ENCODE measurements at regions not wholly inside any gene's neighbourhood (a gene's known extent, or its start where the extent isn't known, plus 50 kb on each side); places are given as distances from the start of the nearest gene placed in this dataset.

DNA sequence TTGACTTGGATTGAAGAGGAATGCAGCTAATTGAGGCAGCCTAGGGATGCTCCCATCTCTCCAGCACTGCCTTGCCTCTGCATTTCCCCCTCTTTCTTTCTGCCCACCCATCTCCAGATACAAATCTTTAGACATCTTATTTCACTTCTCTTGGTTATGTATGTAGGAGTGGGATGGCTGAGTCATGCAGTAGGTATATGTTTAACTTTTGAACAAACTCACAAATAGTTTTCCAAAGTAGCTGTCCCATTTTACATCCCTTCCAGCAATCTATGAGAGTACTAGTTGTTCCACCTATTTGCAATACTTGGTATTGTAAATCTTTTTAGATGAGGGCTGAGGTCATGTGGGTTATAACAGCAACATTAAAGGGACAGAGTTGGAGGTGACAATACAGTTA is 329.9 kb downstream of the DYSF start:
- Histone ChIP-seq H3K4me3 (no peak overlapping the region), H3K9me2 (ENCODE audit: insufficient read depth) (no peaks in the 10 kb centered on the region), H4K20me1 (ENCODE audit: insufficient read depth) (no peaks in the 10 kb centered on the region), H3K4me1 (replicated peaks; ENCODE audit: insufficient read depth) (peaks cover 41% of the 10 kb centered on the region), H3K27ac (no peak overlapping the region), H3K4me2 (peak overlapping the region; percentile 10), H3K9me3 (ENCODE audit: insufficient read depth, low read depth) (no peaks in the 10 kb centered on the region), H3K79me2 (ENCODE audit: low read depth) (no peaks in the 10 kb centered on the region), H3F3A (ENCODE audit: insufficient read depth, low read depth) (peaks cover 31% of the 10 kb centered on the region), H3K36me3 (ENCODE audit: low read depth) (no peaks in the 10 kb centered on the region), H3K27me3 (ENCODE audit: insufficient read depth, low read depth) (no peaks in the 10 kb centered on the region), H2AFZ (no peak overlapping the region)
- no TSS peak for BruUV-seq (replicated peaks)
- CTCF ChIA-PET, result no interaction called here
- intact Hi-C loops (cut with micrococcal nuclease; ENCODE audit: unreplicated experiment), result no loop called here
- POLR2A ChIA-PET (ENCODE audit: unreplicated experiment), result interaction anchor here (0.6 kb wide), 1 partner anchor 982 kb away, joined by 8 read pairs; no protein-coding TSS in a partner anchor
- DNase-seq, result peak in 1 of 2 experiments; percentile 74
- no peak for TF ChIP-seq EZH2 (IDR thresholded peaks at IDR 0.05; ENCODE audit: low read depth)

DNA sequence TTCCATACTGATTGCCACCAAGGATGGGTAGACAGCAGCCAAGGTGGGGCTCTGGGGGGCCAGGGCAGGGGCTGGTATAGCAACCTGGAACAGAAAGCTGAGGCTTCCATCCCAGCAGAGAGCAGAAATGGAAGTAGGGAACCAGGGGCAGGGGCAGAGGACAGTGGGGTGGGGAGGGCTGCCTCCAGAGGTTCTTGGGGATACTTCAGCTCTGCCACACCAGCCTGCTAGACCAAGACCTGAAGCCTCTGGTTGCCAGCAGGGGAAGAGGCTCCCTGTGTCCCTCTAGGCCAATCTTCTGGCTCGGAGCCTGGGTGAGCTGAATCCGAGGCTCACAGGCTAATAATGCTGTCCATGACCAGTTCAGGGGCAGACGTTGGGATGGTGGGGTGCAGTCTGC is 329.0 kb downstream of the DYSF start:
- H3F3A ChIP-seq (ENCODE audit: insufficient read depth, low read depth), result peaks cover 31% of the 10 kb centered on the region
- BruUV-seq (replicated peaks), result no TSS peak
- DNase-seq, result no peak
- intact Hi-C loops (cut with micrococcal nuclease; ENCODE audit: unreplicated experiment), result no loop called here
- ChIA-PET POLR2A (ENCODE audit: unreplicated experiment) (no interaction called here), CTCF (interaction anchor here (0.6 kb wide), 1 partner anchor 368 kb away, joined by 3 read pairs; no protein-coding TSS in a partner anchor)
- no peak overlapping the region for H3K27ac ChIP-seq
- H3K27me3 ChIP-seq (ENCODE audit: insufficient read depth, low read depth), result no peaks in the 10 kb centered on the region
- no peaks in the 10 kb centered on the region for H3K9me2 ChIP-seq (ENCODE audit: insufficient read depth)
- TF ChIP-seq, protein P1, sequence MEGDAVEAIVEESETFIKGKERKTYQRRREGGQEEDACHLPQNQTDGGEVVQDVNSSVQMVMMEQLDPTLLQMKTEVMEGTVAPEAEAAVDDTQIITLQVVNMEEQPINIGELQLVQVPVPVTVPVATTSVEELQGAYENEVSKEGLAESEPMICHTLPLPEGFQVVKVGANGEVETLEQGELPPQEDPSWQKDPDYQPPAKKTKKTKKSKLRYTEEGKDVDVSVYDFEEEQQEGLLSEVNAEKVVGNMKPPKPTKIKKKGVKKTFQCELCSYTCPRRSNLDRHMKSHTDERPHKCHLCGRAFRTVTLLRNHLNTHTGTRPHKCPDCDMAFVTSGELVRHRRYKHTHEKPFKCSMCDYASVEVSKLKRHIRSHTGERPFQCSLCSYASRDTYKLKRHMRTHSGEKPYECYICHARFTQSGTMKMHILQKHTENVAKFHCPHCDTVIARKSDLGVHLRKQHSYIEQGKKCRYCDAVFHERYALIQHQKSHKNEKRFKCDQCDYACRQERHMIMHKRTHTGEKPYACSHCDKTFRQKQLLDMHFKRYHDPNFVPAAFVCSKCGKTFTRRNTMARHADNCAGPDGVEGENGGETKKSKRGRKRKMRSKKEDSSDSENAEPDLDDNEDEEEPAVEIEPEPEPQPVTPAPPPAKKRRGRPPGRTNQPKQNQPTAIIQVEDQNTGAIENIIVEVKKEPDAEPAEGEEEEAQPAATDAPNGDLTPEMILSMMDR (conservative IDR thresholded peaks at IDR 0.05), result no peak
- no peak for TF ChIP-seq EZH2 (IDR thresholded peaks at IDR 0.05; ENCODE audit: low read depth)
- H3K79me2 ChIP-seq (ENCODE audit: low read depth), result no peaks in the 10 kb centered on the region
- H3K4me2 ChIP-seq, result no peak overlapping the region
- no peaks in the 10 kb centered on the region for H4K20me1 ChIP-seq (ENCODE audit: insufficient read depth)
- no peak overlapping the region for H3K4me3 ChIP-seq
- no peak overlapping the region for H2AFZ ChIP-seq
- no peaks in the 10 kb centered on the region for H3K9me3 ChIP-seq (ENCODE audit: insufficient read depth, low read depth)
- H3K4me1 ChIP-seq (replicated peaks; ENCODE audit: insufficient read depth), result peaks cover 41% of the 10 kb centered on the region
- H3K36me3 ChIP-seq (ENCODE audit: low read depth), result no peaks in the 10 kb centered on the region

DNA sequence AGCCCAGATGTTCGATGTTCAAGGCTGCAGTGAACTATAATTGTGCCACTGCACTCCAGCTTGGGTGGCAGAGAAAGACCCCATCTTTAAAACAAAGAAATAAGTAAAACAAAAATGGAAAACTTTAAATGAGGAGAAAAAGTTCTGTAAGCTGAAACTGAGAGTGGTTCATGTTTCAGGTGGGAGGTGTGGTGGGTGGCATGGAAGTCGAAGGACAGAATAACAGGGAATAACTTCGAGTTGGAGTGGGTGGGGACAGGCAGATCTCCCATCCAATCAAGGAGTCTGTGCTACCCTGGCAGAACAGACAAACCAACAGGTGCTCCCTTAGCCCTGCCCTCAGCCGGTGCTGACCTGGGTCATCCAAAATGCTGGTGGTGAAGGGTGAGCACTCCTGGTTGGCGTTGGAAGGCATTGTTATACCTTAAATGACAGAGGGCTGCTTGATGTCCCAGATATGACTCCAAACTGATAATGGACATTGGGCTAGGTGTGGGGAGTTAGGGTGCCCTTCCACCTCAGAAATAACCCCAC is 328.4 kb downstream of the DYSF start:
- BruUV-seq (replicated peaks), result no TSS peak
- H3K36me3 ChIP-seq (ENCODE audit: low read depth), result no peaks in the 10 kb centered on the region
- no peak overlapping the region for H3K27ac ChIP-seq
- H3K79me2 ChIP-seq (ENCODE audit: low read depth), result no peaks in the 10 kb centered on the region
- TF ChIP-seq, protein P1 (conservative IDR thresholded peaks at IDR 0.05), result no peak
- no peak for TF ChIP-seq EZH2 (IDR thresholded peaks at IDR 0.05; ENCODE audit: low read depth)
- no peak for DNase-seq
- H3K27me3 ChIP-seq (ENCODE audit: insufficient read depth, low read depth), result no peaks in the 10 kb centered on the region
- H3F3A ChIP-seq (ENCODE audit: insufficient read depth, low read depth), result peaks cover 31% of the 10 kb centered on the region
- peaks cover 41% of the 10 kb centered on the region for H3K4me1 ChIP-seq (replicated peaks; ENCODE audit: insufficient read depth)
- no peak overlapping the region for H3K4me2 ChIP-seq
- POLR2A ChIA-PET (ENCODE audit: unreplicated experiment), result no interaction called here
- no peaks in the 10 kb centered on the region for H3K9me3 ChIP-seq (ENCODE audit: insufficient read depth, low read depth)
- H3K9me2 ChIP-seq (ENCODE audit: insufficient read depth), result no peaks in the 10 kb centered on the region
- no peak overlapping the region for H3K4me3 ChIP-seq
- intact Hi-C loops (cut with micrococcal nuclease; ENCODE audit: unreplicated experiment), result no loop called here
- CTCF ChIA-PET, result interaction anchor here (0.6 kb wide), 1 partner anchor 369 kb away, joined by 3 read pairs; no protein-coding TSS in a partner anchor
- H2AFZ ChIP-seq, result no peak overlapping the region
- H4K20me1 ChIP-seq (ENCODE audit: insufficient read depth), result no peaks in the 10 kb centered on the region

DNA sequence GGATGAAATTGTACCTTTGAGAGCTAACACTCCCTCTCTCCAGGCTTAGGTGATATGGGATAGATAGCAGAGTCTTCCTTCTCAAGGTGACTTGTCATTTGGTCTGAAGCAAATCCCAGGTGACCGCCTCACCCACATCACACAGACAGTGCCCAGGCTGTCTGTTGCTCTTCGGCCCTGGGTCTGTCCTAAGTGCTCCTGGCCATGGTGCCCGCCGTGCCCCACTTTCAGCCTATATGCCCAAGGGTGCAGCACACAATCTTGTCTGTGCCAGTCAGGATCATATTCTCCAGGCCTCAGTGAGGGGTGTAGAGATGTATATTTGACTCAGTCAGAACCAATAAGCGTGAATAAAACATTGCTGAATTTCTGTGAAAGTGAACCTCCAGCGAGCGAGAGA is 326.8 kb downstream of the DYSF start:
- Histone ChIP-seq H3K27me3 (ENCODE audit: insufficient read depth, low read depth) (no peaks in the 10 kb centered on the region), H4K20me1 (ENCODE audit: insufficient read depth) (no peaks in the 10 kb centered on the region), H3K36me3 (ENCODE audit: low read depth) (no peaks in the 10 kb centered on the region), H3K4me3 (no peak overlapping the region), H3K9me3 (ENCODE audit: insufficient read depth, low read depth) (no peaks in the 10 kb centered on the region), H2AFZ (no peak overlapping the region), H3K4me2 (no peak overlapping the region), H3K4me1 (replicated peaks; ENCODE audit: insufficient read depth) (peaks cover 30% of the 10 kb centered on the region), H3K27ac (no peak overlapping the region), H3K9me2 (ENCODE audit: insufficient read depth) (no peaks in the 10 kb centered on the region), H3F3A (ENCODE audit: insufficient read depth, low read depth) (peaks cover 22% of the 10 kb centered on the region), H3K79me2 (ENCODE audit: low read depth) (no peaks in the 10 kb centered on the region)
- intact Hi-C loops (cut with micrococcal nuclease; ENCODE audit: unreplicated experiment), result no loop called here
- no TSS peak for BruUV-seq (replicated peaks)
- POLR2A ChIA-PET (ENCODE audit: unreplicated experiment), result interaction anchor here (0.7 kb wide), 1 partner anchor 93 kb away, joined by 3 read pairs; no protein-coding TSS in a partner anchor
- CTCF ChIA-PET, result no interaction called here
- no peak for DNase-seq
- no peak for TF ChIP-seq EZH2 (IDR thresholded peaks at IDR 0.05; ENCODE audit: low read depth)
- TF ChIP-seq, protein P1 (conservative IDR thresholded peaks at IDR 0.05), result no peak

All from PC-9 (cell line).